Neural cell (in vitro differentiated cells): ENCODE measurements at regions not wholly inside any gene's neighbourhood (a gene's known extent, or its start where the extent isn't known, plus 50 kb on each side); places are given as distances from the start of the nearest gene placed in this dataset.

Source experiments
- H2AFZ ChIP-seq: fragments of 200-600, 300-800 bp; sonication (generic), shearing (Covaris generic); 2 replicates; pipeline ENCODE4 v1.6.0; 2014; ENCODE audit warnings: low read depth, mild to moderate bottlenecking, antibody characterized with exemption, low read length, moderate library complexity
- H3F3A ChIP-seq: fragments of 200-600 bp; shearing (Covaris generic); 2 replicates; pipeline ENCODE4 v1.6.1; 2016; ENCODE audit warnings: mild to moderate bottlenecking, moderate library complexity, mixed read lengths, antibody characterized with exemption, low read length; ENCODE audit not compliant: insufficient read depth, poor library complexity, severe bottlenecking
- H3K27ac ChIP-seq: fragments of 200-600, 300-800 bp; sonication (generic), shearing (Covaris generic); 2 replicates; pipeline ENCODE4 v1.5.1; 2014; ENCODE audit warnings: mild to moderate bottlenecking, low read length, moderate library complexity
- H3K27me3 ChIP-seq: fragments of 300-800, 200-600 bp; sonication (generic), shearing (Covaris generic); 2 replicates; pipeline ENCODE4 v1.6.0; 2014; ENCODE audit warnings: mild to moderate bottlenecking, low read depth, low read length, moderate library complexity; ENCODE audit not compliant: insufficient read depth
- H3K36me3 ChIP-seq: fragments of 300-800, 200-600 bp; sonication (generic), shearing (Covaris generic); 2 replicates; pipeline ENCODE4 v1.5.1; 2014; ENCODE audit warnings: mild to moderate bottlenecking, antibody characterized with exemption, low read length, moderate library complexity; ENCODE audit not compliant: insufficient read depth
- H3K4me2 ChIP-seq: fragments of 300-800, 200-600 bp; sonication (generic), shearing (Covaris generic); 2 replicates; pipeline ENCODE4 v1.6.0; 2014; ENCODE audit warnings: mild to moderate bottlenecking, low read length
- H3K4me3 ChIP-seq: fragments of 300-800, 200-600 bp; sonication (generic), shearing (Covaris generic); 2 replicates; pipeline ENCODE4 v1.5.1; 2014; ENCODE audit warnings: mild to moderate bottlenecking, low read length, moderate library complexity
- H3K79me2 ChIP-seq: fragments of 200-600 bp; shearing (Covaris generic); replicated peaks from 2 replicates; pipeline ENCODE4 v1.6.0; 2014; ENCODE audit warnings: mild to moderate bottlenecking, low read length, moderate library complexity; ENCODE audit not compliant: insufficient read depth
- H3K9ac ChIP-seq: fragments of 300-800, 200-600 bp; sonication (generic), shearing (Covaris generic); 2 replicates; pipeline ENCODE4 v1.6.1; 2016; ENCODE audit warnings: mild to moderate bottlenecking, low read length, mixed read lengths
- H3K9me2 ChIP-seq: fragments of 200-600 bp; shearing (Covaris generic); 2 replicates; pipeline ENCODE4 v1.6.1; 2016; ENCODE audit warnings: mild to moderate bottlenecking, low read length, mixed read lengths; ENCODE audit not compliant: insufficient read depth
- H3K9me3 ChIP-seq: fragments of 200-600, 300-800 bp; sonication (generic), shearing (Covaris generic); 2 replicates; pipeline ENCODE4 v1.6.1; 2016; ENCODE audit warnings: mild to moderate bottlenecking, mixed run types, low read length, moderate library complexity, mixed read lengths
- H4K20me1 ChIP-seq: fragments of 200-600 bp; shearing (Covaris generic); 2 replicates; pipeline ENCODE4 v1.6.1; 2016; ENCODE audit warnings: mild to moderate bottlenecking, mixed run types; ENCODE audit not compliant: insufficient read depth
- EP300 ChIP-seq: fragments of 450-650 bp; conservative IDR thresholded peaks from 2 replicates; pipeline ENCODE4 v1.6.1; 2014; ENCODE audit warnings: antibody characterized with exemption, mild to moderate bottlenecking, moderate library complexity; ENCODE audit not compliant: poor library complexity, severe bottlenecking
- EZH2 ChIP-seq: fragments of 200-600, 300-800 bp; shearing (Covaris generic), sonication (generic); IDR thresholded peaks from 2 replicates; pipeline ENCODE4 v1.6.1; 2014; ENCODE audit warnings: antibody characterized with exemption, low read length, borderline replicate concordance, mild to moderate bottlenecking; ENCODE audit not compliant: insufficient read depth, poor library complexity, severe bottlenecking
- MXI1 ChIP-seq: fragments of 450-650 bp; conservative IDR thresholded peaks from 2 replicates; pipeline ENCODE4 v1.6.1; 2014; ENCODE audit warnings: antibody characterized with exemption, mild to moderate bottlenecking; ENCODE audit not compliant: poor library complexity, severe bottlenecking
- POLR2AphosphoS5 ChIP-seq: IDR thresholded peaks from 2 replicates; pipeline ENCODE4 v1.6.1; 2012
- RAD21 ChIP-seq: fragments of 450-650 bp; conservative IDR thresholded peaks from 2 replicates; pipeline ENCODE4 v1.6.1; 2014; ENCODE audit warnings: antibody characterized with exemption, mild to moderate bottlenecking, moderate library complexity
- SMC3 ChIP-seq: fragments of 450-650 bp; conservative IDR thresholded peaks from 2 replicates; pipeline ENCODE4 v1.6.1; 2014; ENCODE audit warnings: antibody characterized with exemption, mild to moderate bottlenecking, moderate library complexity; ENCODE audit not compliant: poor library complexity
- TAF1 ChIP-seq: IDR thresholded peaks from 2 replicates; pipeline ENCODE4 v1.6.1; 2012; ENCODE audit warnings: low read depth
- TF ChIP-seq, protein P1 (sequence below): fragments of 450-650 bp; IDR thresholded peaks from 2 replicates; pipeline ENCODE4 v1.5.1; 2014; ENCODE audit warnings: antibody characterized with exemption, mild to moderate bottlenecking, moderate library complexity; ENCODE audit not compliant: poor library complexity, severe bottlenecking
- TF ChIP-seq, protein P2 (sequence below): IDR thresholded peaks from 2 replicates; pipeline ENCODE4 v1.6.1; 2012; ENCODE audit warnings: borderline replicate concordance

DNA sequence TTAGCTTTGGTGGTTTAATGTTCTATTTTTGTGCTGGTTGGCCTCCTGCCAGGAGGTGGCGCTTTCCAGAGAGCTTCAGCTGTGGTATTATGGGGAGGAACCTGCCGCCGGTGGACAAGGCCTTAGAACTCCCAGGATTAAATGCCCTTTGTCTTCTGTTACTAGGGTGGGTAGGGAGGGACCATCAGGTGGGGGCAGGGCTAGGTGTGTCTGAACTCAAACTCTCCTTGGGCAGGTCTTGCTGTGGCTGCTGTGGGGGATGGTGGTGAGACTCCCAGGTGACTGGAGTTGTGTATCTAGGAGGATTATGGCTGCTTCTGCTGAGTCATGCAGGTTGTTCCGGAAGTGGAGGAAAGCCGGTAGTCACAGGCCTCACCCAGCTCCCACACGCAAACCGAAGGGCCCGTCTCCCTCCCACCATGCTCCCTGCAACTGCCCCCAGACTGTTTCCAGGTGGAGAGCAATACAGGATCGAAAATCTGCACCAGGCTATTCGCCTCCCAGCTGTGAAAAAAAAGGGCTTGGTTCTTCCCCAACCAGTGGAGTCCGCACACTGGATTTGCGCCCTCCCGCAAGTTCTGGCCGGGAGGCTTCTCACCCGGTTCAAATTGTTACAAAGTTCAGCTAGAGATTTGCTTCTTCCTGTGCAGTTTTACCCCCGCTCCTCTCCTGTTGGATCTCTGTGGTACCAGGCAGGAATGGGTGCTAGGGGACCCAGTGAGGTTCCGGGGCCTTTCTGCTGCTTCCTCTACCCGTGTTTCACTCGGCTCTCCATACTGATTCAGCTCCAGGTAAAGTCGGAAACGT lies 220.5 kb downstream of the CENPF start:
- Histone ChIP-seq H3K4me3 (no peak overlapping the region), H3K79me2 (no peaks in the 10 kb centered on the region), H3F3A (no peaks in the 10 kb centered on the region), H3K4me2 (no peak overlapping the region), H2AFZ (no peak overlapping the region), H3K27ac (no peak overlapping the region), H3K27me3 (no peaks in the 10 kb centered on the region), H3K9ac (no peak overlapping the region), H4K20me1 (no peaks in the 10 kb centered on the region), H3K9me2 (no peaks in the 10 kb centered on the region), H3K36me3 (no peaks in the 10 kb centered on the region), H3K9me3 (no peaks in the 10 kb centered on the region)
- TF ChIP-seq MXI1 (no peak), SMC3 (no peak), EP300 (no peak)

DNA sequence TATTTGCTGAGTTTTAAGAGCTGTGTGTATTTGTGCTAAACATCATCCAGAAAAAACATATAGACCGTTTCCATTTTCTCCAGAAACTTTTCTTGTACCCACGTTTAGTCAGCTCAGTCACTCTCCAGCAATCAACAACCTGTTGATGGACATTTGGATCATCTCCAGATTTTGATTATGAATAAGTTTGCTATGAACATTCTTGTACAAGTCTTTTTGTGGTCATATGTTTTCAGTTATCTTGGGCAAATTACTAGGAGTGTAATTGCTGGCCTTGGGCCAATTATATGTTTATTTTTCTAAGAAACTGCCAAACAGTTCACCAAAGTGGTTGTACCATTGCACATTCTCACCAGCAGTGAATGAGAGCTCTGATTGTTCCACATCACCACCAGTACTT lies 221.8 kb downstream of the CENPF start:
- H3K4me2 ChIP-seq = no peak overlapping the region
- H4K20me1 ChIP-seq = no peaks in the 10 kb centered on the region
- no peaks in the 10 kb centered on the region for H3F3A ChIP-seq
- H3K9me2 ChIP-seq = no peaks in the 10 kb centered on the region
- H3K9ac ChIP-seq = no peak overlapping the region
- TF ChIP-seq, protein P1, sequence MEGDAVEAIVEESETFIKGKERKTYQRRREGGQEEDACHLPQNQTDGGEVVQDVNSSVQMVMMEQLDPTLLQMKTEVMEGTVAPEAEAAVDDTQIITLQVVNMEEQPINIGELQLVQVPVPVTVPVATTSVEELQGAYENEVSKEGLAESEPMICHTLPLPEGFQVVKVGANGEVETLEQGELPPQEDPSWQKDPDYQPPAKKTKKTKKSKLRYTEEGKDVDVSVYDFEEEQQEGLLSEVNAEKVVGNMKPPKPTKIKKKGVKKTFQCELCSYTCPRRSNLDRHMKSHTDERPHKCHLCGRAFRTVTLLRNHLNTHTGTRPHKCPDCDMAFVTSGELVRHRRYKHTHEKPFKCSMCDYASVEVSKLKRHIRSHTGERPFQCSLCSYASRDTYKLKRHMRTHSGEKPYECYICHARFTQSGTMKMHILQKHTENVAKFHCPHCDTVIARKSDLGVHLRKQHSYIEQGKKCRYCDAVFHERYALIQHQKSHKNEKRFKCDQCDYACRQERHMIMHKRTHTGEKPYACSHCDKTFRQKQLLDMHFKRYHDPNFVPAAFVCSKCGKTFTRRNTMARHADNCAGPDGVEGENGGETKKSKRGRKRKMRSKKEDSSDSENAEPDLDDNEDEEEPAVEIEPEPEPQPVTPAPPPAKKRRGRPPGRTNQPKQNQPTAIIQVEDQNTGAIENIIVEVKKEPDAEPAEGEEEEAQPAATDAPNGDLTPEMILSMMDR = no peak
- TF ChIP-seq EP300 (no peak), MXI1 (no peak), TAF1 (no peak), EZH2 (no peak), SMC3 (no peak), RAD21 (no peak), POLR2AphosphoS5 (no peak)
- TF ChIP-seq, protein P2, sequence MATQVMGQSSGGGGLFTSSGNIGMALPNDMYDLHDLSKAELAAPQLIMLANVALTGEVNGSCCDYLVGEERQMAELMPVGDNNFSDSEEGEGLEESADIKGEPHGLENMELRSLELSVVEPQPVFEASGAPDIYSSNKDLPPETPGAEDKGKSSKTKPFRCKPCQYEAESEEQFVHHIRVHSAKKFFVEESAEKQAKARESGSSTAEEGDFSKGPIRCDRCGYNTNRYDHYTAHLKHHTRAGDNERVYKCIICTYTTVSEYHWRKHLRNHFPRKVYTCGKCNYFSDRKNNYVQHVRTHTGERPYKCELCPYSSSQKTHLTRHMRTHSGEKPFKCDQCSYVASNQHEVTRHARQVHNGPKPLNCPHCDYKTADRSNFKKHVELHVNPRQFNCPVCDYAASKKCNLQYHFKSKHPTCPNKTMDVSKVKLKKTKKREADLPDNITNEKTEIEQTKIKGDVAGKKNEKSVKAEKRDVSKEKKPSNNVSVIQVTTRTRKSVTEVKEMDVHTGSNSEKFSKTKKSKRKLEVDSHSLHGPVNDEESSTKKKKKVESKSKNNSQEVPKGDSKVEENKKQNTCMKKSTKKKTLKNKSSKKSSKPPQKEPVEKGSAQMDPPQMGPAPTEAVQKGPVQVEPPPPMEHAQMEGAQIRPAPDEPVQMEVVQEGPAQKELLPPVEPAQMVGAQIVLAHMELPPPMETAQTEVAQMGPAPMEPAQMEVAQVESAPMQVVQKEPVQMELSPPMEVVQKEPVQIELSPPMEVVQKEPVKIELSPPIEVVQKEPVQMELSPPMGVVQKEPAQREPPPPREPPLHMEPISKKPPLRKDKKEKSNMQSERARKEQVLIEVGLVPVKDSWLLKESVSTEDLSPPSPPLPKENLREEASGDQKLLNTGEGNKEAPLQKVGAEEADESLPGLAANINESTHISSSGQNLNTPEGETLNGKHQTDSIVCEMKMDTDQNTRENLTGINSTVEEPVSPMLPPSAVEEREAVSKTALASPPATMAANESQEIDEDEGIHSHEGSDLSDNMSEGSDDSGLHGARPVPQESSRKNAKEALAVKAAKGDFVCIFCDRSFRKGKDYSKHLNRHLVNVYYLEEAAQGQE = no peak
- H3K36me3 ChIP-seq = no peaks in the 10 kb centered on the region
- H3K27ac ChIP-seq = no peak overlapping the region
- no peak overlapping the region for H2AFZ ChIP-seq
- H3K27me3 ChIP-seq = no peaks in the 10 kb centered on the region
- no peaks in the 10 kb centered on the region for H3K9me3 ChIP-seq
- H3K4me3 ChIP-seq = no peak overlapping the region
- H3K79me2 ChIP-seq = no peaks in the 10 kb centered on the region
